22Rv1 (cell line): ENCODE measurements at regions not wholly inside any gene's neighbourhood (a gene's known extent, or its start where the extent isn't known, plus 50 kb on each side); places are given as distances from the start of the nearest gene placed in this dataset.

Source experiments
- ZFX ChIP-seq: fragments of 450-650 bp; IDR thresholded peaks from 2 replicates; pipeline ENCODE4 v1.6.1; 2017; ENCODE audit warnings: antibody characterized with exemption, borderline replicate concordance
- TF ChIP-seq, protein P1 (sequence below): fragments of 450-650 bp; IDR thresholded peaks from 2 replicates; pipeline ENCODE4 v1.5.1; 2017; ENCODE audit warnings: mild to moderate bottlenecking

DNA sequence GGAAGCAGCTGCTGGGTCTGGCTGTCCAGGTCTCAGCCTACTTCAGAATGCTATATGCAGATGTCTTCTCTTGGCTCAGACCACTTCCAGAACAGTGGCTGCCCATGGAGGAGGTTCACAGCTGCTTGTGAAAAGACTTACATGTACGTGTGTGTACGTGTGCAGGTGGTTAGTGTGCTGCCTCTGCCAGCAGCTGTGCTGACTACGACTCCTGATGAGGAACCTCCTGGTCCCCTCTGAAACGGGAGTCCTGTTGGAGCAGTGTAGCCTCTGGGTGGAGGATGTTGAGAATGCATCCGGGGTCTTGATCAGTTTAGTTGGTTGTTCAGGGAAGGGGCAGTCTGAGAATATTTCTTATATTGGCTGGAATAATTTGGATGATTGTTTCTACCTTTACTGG lies 155.9 kb upstream of the WDR1 start:
- TF ChIP-seq, protein P1, sequence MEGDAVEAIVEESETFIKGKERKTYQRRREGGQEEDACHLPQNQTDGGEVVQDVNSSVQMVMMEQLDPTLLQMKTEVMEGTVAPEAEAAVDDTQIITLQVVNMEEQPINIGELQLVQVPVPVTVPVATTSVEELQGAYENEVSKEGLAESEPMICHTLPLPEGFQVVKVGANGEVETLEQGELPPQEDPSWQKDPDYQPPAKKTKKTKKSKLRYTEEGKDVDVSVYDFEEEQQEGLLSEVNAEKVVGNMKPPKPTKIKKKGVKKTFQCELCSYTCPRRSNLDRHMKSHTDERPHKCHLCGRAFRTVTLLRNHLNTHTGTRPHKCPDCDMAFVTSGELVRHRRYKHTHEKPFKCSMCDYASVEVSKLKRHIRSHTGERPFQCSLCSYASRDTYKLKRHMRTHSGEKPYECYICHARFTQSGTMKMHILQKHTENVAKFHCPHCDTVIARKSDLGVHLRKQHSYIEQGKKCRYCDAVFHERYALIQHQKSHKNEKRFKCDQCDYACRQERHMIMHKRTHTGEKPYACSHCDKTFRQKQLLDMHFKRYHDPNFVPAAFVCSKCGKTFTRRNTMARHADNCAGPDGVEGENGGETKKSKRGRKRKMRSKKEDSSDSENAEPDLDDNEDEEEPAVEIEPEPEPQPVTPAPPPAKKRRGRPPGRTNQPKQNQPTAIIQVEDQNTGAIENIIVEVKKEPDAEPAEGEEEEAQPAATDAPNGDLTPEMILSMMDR: no peak
- no peak for TF ChIP-seq ZFX
